GM19372 (cell line): ENCODE measurements at regions not wholly inside any gene's neighbourhood (a gene's known extent, or its start where the extent isn't known, plus 50 kb on each side); places are given as distances from the start of the nearest gene placed in this dataset.
A peak's percentile ranks its signal among the peaks of the same experiment; 100 is the strongest.

Experiments used
- ATAC-seq: cut with Tn5 transposase; IDR thresholded peaks from one replicate; pipeline ENCODE4 v1.9.1; 2021; ENCODE audit warnings: mild to moderate bottlenecking, low read depth, moderate library complexity; ENCODE audit not compliant: unreplicated experiment

- no peak for ATAC-seq
These were observed 105.6 kb upstream of the EPB41L3 start for GRCh38 chr18:5649439-5649838.

GRCh38 chr18:5646739-5647138, 102.9 kb upstream of the EPB41L3 start:
- ATAC-seq, result no peak

GRCh38 chr18:5643288-5643687, 99.5 kb upstream of the EPB41L3 start:
- no peak for ATAC-seq

- no peak for ATAC-seq
These were observed 97.1 kb upstream of the EPB41L3 start for GRCh38 chr18:5640939-5641338.

GRCh38 chr18:5639131-5639530, 95.3 kb upstream of the EPB41L3 start:
- ATAC-seq, result no peak

GRCh38 chr18:5632041-5632440, 88.2 kb upstream of the EPB41L3 start:
- no peak for ATAC-seq

GRCh38 chr18:5630900-5631413, 87.2 kb upstream of the EPB41L3 start:
- ATAC-seq, result no peak

GRCh38 chr18:5630057-5630899, 86.5 kb upstream of the EPB41L3 start:
- ATAC-seq, result peak; percentile 73

- no peak for ATAC-seq
These were observed 84.9 kb upstream of the EPB41L3 start for GRCh38 chr18:5628512-5629255.

GRCh38 chr18:5627776-5628511, 84.1 kb upstream of the EPB41L3 start:
- ATAC-seq, result no peak

GRCh38 chr18:5626130-5626880, 82.5 kb upstream of the EPB41L3 start:
- no peak for ATAC-seq

GRCh38 chr18:5625076-5625475, 81.3 kb upstream of the EPB41L3 start:
- no peak for ATAC-seq

GRCh38 chr18:5622905-5623304, 79.1 kb upstream of the EPB41L3 start:
- ATAC-seq, result no peak

- no peak for ATAC-seq
These were observed 76.5 kb upstream of the EPB41L3 start for GRCh38 chr18:5620289-5620688.

- no peak for ATAC-seq
These were observed 75.6 kb upstream of the EPB41L3 start for GRCh38 chr18:5619376-5619775.

- ATAC-seq, result no peak
These were observed 74.4 kb upstream of the EPB41L3 start for GRCh38 chr18:5618047-5618688.

GRCh38 chr18:5611221-5611620, 67.4 kb upstream of the EPB41L3 start:
- no peak for ATAC-seq

GRCh38 chr18:5608846-5609245, 65.0 kb upstream of the EPB41L3 start:
- no peak for ATAC-seq

GRCh38 chr18:5606951-5607350, 63.2 kb upstream of the EPB41L3 start:
- ATAC-seq, result no peak

GRCh38 chr18:5604778-5605177, 61.0 kb upstream of the EPB41L3 start:
- ATAC-seq, result no peak
